ENCODE measurements at regions not wholly inside any gene's neighbourhood (a gene's known extent, or its start where the extent isn't known, plus 50 kb on each side); places are given as distances from the start of the nearest gene placed in this dataset.

- Histone ChIP-seq H2AFZ (no peak overlapping the region), H3F3A (replicated peaks; ENCODE audit: low read depth) (no peaks in the 10 kb centered on the region), H3K27me3 (ENCODE audit: insufficient read depth) (no peaks in the 10 kb centered on the region), H3K4me3 (no peak overlapping the region), H3K36me3 (ENCODE audit: insufficient read depth) (no peaks in the 10 kb centered on the region), H3K79me2 (replicated peaks; ENCODE audit: insufficient read depth) (no peaks in the 10 kb centered on the region), H3K27ac (ENCODE audit: low read depth) (no peak overlapping the region), H3K4me1 (ENCODE audit: insufficient read depth) (no peaks in the 10 kb centered on the region), H3K4me2 (no peak overlapping the region), H4K20me1 (replicated peaks; ENCODE audit: insufficient read depth) (no peaks in the 10 kb centered on the region), H3K9me2 (ENCODE audit: insufficient read depth) (no peaks in the 10 kb centered on the region)
- Mint-ChIP-seq H3K4me3 (no peak overlapping the region), H3K36me3 (ENCODE audit: low read depth) (peaks cover 2% of the 10 kb centered on the region; the same call in 1 of the 3 replicates), H3K27ac (no peak overlapping the region), H3K4me1 (peaks cover 4% of the 10 kb centered on the region), H3K9me3 (no peaks in the 10 kb centered on the region), H3K27me3 (ENCODE audit: insufficient read depth, low read depth, poor library complexity) (peaks cover 2% of the 10 kb centered on the region)
- ATAC-seq (no peak), DNase-seq (ENCODE audit: low spot score) (no peak)
- no peak for TF ChIP-seq JUNB (IDR thresholded peaks at IDR 0.05; ENCODE audit: unreplicated experiment)
- no peak for TF ChIP-seq POLR2AphosphoS5 (IDR thresholded peaks at IDR 0.05; ENCODE audit: low read depth)
- TF ChIP-seq STAT1 (IDR thresholded peaks at IDR 0.05; ENCODE audit: unreplicated experiment): no peak
- TF ChIP-seq ZNF331 (CRISPR knock-in tag; IDR thresholded peaks at IDR 0.05; ENCODE audit: low read depth): no peak
- TF ChIP-seq EZH2 (IDR thresholded peaks at IDR 0.05; ENCODE audit: low read depth, unreplicated experiment): no peak
Observed at GRCh38 chr3:144942838-144943197, 971.2 kb downstream of the DIPK2A start.

DNA sequence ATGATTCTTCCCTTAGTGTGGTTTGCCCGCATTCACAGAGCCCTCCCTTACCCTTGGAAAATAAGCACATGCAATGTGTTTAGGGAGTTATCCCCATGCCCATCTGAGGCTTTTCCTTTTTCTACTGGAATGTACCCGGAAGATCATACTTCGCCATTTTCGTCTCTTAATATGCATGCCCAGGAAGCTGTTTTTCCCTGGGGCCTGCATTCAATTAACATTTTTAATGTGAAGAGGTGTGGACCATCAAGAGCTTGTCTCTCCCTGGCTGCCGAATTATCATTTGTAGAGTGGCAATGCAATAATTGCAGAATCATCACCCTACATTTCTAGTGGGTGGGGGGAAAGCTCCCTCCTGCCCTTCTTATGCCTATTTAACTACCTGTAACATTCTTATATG is 976.3 kb downstream of the DIPK2A start:
- no peak for ATAC-seq
- H3K4me3 ChIP-seq: no peak overlapping the region
- H3K27ac Mint-ChIP-seq: peak overlapping the region; percentile 62; the same call in 1 of the 2 replicates
- H3K27ac ChIP-seq (ENCODE audit: low read depth): no peak overlapping the region
- peaks cover 5% of the 10 kb centered on the region for H3K4me1 Mint-ChIP-seq
- H3K9me2 ChIP-seq (ENCODE audit: insufficient read depth): 0 out of 2 replicates have a peak, but pooled peaks cover 6% of the 10 kb centered on the region
- H2AFZ ChIP-seq: peak overlapping the region; percentile 75; the same call in 1 of the 2 replicates
- no peaks in the 10 kb centered on the region for H3K27me3 ChIP-seq (ENCODE audit: insufficient read depth)
- H3K27me3 Mint-ChIP-seq (ENCODE audit: insufficient read depth, low read depth, poor library complexity): peaks cover 2% of the 10 kb centered on the region
- no peaks in the 10 kb centered on the region for H3K36me3 ChIP-seq (ENCODE audit: insufficient read depth)
- H3K4me3 Mint-ChIP-seq: no peak overlapping the region
- no peak overlapping the region for H3K4me2 ChIP-seq
- no peaks in the 10 kb centered on the region for H3K79me2 ChIP-seq (replicated peaks; ENCODE audit: insufficient read depth)
- no peaks in the 10 kb centered on the region for H3K4me1 ChIP-seq (ENCODE audit: insufficient read depth)
- no peak for DNase-seq (ENCODE audit: low spot score)
- H4K20me1 ChIP-seq (replicated peaks; ENCODE audit: insufficient read depth): no peaks in the 10 kb centered on the region
- no peaks in the 10 kb centered on the region for H3F3A ChIP-seq (replicated peaks; ENCODE audit: low read depth)
- H3K36me3 Mint-ChIP-seq (ENCODE audit: low read depth): peaks cover 5% of the 10 kb centered on the region; the same call in 2 of the 3 replicates
- H3K9me3 Mint-ChIP-seq: peaks cover 10% of the 10 kb centered on the region; the same call in 2 of the 3 replicates
- TF ChIP-seq STAT1 (IDR thresholded peaks at IDR 0.05; ENCODE audit: unreplicated experiment) (no peak), NANOG (IDR thresholded peaks at IDR 0.05; ENCODE audit: borderline replicate concordance) (no peak), EZH2phosphoT487 (IDR thresholded peaks at IDR 0.05; ENCODE audit: unreplicated experiment) (no peak), JUNB (IDR thresholded peaks at IDR 0.05; ENCODE audit: unreplicated experiment) (no peak), CTCF (conservative IDR thresholded peaks at IDR 0.05; ENCODE audit: low read depth in 2 of 2) (no peak), ZNF114 (CRISPR knock-in tag; IDR thresholded peaks at IDR 0.05) (no peak), ZNF331 (CRISPR knock-in tag; IDR thresholded peaks at IDR 0.05; ENCODE audit: low read depth) (no peak), CREB1 (CRISPR knock-in tag; IDR thresholded peaks at IDR 0.05; ENCODE audit: low read depth) (no peak)
- TF ChIP-seq, protein P1, sequence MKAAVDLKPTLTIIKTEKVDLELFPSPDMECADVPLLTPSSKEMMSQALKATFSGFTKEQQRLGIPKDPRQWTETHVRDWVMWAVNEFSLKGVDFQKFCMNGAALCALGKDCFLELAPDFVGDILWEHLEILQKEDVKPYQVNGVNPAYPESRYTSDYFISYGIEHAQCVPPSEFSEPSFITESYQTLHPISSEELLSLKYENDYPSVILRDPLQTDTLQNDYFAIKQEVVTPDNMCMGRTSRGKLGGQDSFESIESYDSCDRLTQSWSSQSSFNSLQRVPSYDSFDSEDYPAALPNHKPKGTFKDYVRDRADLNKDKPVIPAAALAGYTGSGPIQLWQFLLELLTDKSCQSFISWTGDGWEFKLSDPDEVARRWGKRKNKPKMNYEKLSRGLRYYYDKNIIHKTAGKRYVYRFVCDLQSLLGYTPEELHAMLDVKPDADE (IDR thresholded peaks at IDR 0.05): no peak
- TF ChIP-seq, protein P2, sequence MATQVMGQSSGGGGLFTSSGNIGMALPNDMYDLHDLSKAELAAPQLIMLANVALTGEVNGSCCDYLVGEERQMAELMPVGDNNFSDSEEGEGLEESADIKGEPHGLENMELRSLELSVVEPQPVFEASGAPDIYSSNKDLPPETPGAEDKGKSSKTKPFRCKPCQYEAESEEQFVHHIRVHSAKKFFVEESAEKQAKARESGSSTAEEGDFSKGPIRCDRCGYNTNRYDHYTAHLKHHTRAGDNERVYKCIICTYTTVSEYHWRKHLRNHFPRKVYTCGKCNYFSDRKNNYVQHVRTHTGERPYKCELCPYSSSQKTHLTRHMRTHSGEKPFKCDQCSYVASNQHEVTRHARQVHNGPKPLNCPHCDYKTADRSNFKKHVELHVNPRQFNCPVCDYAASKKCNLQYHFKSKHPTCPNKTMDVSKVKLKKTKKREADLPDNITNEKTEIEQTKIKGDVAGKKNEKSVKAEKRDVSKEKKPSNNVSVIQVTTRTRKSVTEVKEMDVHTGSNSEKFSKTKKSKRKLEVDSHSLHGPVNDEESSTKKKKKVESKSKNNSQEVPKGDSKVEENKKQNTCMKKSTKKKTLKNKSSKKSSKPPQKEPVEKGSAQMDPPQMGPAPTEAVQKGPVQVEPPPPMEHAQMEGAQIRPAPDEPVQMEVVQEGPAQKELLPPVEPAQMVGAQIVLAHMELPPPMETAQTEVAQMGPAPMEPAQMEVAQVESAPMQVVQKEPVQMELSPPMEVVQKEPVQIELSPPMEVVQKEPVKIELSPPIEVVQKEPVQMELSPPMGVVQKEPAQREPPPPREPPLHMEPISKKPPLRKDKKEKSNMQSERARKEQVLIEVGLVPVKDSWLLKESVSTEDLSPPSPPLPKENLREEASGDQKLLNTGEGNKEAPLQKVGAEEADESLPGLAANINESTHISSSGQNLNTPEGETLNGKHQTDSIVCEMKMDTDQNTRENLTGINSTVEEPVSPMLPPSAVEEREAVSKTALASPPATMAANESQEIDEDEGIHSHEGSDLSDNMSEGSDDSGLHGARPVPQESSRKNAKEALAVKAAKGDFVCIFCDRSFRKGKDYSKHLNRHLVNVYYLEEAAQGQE (IDR thresholded peaks at IDR 0.05; ENCODE audit: unreplicated experiment): no peak
